Suppressor macrophage (primary cell): ENCODE measurements at regions not wholly inside any gene's neighbourhood (a gene's known extent, or its start where the extent isn't known, plus 50 kb on each side); places are given as distances from the start of the nearest gene placed in this dataset.

Experiments
- DNase-seq, 4 experiments: peaks; one replicate each; pipeline ENCODE4 v3.0.0-alpha.2; 2020 to 2022

GRCh38 chr1:195806060-195806459, 802.2 kb downstream of the KCNT2 start:
- no peak for DNase-seq

DNA sequence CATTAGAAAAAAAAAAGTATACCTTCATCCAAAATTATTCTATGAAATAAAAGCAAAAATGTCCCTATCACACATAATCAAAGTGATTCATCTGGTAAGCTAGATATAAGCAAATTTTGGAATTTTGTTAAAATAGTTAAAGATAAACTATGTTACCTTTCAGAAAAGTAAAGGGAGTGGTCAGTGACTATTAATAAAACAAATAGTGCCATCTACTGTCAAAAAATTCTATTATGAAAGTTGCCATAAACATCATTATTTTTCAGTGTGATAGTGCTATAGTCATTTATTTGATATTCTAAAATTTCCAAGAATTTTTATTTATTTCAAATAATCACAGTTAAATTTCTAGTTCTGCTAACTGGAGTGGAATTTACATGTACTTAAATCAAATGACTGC, 803.7 kb downstream of the KCNT2 start:
- DNase-seq: no peak

DNA sequence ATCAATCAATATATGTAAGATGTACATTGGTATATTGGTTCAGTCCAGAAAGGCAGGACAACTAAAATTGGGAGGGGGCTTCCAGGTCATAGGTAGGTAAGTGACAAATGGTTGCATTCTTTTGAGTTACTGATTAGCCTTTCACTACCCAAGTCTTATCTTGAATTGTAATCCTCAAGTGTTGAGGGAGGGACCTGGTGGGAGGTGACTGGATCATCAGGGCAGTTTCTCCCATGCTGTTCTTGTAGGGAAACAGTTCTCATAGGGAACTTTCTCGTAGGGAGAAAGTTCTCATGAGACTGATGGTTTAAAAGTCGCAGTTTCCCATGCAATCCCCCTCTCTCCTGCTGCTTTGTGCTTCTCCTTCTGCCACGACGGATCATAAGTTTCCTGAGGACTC, 809.2 kb downstream of the KCNT2 start:
- DNase-seq: no peak

DNA sequence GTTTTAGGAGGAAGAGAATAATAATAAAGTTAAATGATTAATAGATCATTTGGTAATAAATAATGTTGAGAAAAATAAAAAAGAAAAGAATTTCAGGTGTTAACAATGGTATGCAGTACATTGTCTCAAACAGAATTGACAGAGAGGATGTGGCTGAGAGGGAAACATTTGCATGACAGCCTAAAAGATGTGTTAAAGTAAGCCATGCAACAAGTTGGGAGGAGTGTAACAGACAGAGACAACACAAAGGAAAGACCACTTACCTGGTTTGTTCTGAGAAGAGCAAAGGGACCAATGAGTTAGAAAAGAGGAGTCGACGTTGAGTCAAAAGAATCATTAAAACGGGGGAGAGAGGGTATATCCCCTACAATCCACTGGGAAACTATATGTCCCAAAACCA, 814.0 kb downstream of the KCNT2 start:
- no peak for DNase-seq

DNA sequence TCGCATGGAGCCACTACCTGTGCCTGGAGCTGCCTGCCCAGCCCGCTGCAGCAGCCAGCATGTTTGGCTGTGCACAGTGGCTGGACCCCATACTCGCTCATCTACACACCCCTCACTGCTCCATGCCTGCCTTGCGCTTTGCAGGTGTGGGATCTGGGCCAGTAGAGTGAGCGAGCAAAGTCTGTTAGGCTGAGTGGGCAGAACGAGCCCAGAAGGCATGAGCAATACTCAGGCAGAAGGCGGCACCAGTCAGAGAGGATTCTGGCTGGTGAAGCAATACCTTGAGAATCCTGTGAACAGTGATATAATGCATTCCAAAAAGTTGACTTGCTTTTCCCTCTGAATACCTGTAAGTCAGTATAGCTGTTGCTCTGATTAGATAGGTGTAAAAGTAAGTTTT, 816.4 kb downstream of the KCNT2 start:
- no peak for DNase-seq

GRCh38 chr1:195790514-195791168, 817.6 kb downstream of the KCNT2 start:
- no peak for DNase-seq

DNA sequence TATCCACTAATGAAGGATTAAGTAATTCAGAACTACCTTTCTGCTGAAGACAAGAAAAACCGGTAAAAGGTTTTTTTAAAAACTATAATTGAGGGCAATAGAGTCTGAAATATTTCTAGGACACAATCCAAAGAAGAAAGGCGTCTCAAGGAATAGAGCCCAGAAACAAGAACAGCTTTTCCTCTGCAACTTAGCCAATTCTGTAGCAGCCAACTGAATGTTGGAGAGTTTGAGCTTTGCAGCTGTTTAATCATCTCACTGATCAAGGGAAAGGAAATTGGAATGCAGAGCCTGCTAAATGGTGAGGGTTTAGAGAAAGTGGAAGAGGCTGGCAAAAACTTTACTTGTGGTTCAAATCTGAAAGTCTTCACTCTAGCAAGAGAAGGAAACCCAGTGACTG, 818.9 kb downstream of the KCNT2 start:
- no peak for DNase-seq

DNA sequence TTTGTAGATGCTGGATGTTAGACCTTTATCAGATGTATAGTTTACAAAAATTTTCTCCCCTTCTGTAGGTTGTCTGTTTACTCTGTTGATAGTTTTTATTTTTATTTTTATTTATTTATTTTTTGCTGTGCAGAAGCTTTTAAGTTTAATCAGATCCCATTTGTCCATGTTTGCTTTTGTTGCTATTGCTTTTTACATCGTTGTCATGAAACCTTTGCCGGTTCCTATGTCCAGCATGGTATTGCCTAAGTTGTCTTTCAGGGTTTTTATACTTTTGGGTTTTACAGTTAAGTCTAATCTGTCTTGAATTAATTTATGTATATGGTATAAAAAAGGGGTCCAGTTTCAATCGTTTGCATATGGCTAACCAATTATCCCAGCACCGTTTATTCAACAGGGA, 819.5 kb downstream of the KCNT2 start:
- DNase-seq: no peak

GRCh38 chr1:195785830-195786229, 822.4 kb downstream of the KCNT2 start:
- no peak for DNase-seq

GRCh38 chr1:195773931-195774330, 834.3 kb downstream of the KCNT2 start:
- DNase-seq: peak; percentile 31 to 65 (median 52)

GRCh38 chr1:195769461-195769860, 838.8 kb downstream of the KCNT2 start:
- DNase-seq: no peak

GRCh38 chr1:195768936-195769335, 839.3 kb downstream of the KCNT2 start:
- DNase-seq: no peak

- no peak for DNase-seq
Observed at GRCh38 chr1:195768377-195768776, 839.9 kb downstream of the KCNT2 start.

- no peak for DNase-seq
Observed at GRCh38 chr1:195766709-195767108, 841.5 kb downstream of the KCNT2 start.

DNA sequence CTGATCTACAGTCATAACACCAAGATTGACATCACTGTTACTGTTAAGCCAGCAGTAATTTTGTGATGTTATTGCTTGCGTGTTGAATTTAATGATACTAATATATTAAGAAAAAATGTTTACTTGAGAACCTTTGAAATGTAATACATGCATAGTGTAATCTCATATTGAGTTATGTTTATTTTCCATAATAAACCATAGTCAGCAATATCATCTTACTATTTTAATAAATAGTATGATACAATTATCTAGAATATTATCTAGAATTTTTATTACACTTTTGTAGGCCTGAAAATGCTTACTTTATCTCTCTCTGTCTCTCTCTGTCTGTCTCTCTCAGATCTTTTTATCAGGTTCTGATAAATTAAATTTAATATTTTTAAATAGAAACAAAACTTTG, 843.1 kb downstream of the KCNT2 start:
- DNase-seq: no peak

DNA sequence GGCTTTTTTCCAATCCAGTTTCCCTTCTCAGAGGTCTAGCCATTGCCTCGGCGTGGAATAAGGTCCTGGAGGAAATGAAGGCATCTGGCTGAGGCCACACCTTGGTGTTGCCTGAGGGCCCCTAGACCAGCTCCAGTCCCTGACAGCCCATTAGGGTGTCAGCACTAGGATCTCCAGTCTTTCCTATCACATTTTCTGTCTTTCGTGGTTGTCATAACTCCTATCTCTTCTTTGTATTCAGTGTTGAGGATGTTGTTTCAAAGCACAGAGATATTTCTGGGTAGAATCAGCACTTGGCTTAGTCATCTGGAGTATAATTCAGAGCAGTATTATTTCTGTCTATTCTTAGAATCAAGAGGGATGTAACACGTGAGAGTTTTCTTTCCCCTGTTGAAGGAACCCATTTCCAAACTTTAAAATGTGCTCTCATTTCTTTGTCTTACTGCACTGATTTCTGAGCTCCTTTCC, 844.3 kb downstream of the KCNT2 start:
- no peak for DNase-seq

- DNase-seq: no peak
Observed at GRCh38 chr1:195763146-195763906, 844.9 kb downstream of the KCNT2 start.

DNA sequence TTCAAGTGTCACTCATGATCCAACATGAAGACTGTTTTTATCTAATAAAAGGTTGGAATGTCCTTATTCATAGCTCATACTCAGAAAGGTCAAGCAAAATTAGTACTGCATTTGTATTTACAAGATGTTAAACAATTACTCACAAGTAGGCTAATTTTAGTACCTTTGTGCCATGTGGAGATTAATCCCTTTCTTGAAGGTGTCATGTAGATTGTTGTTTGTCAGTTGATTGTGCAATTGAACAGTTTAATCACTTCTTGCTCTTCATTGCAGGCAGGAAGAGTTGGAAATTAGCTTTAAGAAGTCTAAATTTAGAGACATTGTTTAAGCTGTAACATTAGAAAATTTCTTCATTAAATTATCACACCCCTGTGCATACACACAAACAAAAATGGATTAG, 847.1 kb downstream of the KCNT2 start:
- no peak for DNase-seq

GRCh38 chr1:195756109-195756508, 852.1 kb downstream of the KCNT2 start:
- no peak for DNase-seq

DNA sequence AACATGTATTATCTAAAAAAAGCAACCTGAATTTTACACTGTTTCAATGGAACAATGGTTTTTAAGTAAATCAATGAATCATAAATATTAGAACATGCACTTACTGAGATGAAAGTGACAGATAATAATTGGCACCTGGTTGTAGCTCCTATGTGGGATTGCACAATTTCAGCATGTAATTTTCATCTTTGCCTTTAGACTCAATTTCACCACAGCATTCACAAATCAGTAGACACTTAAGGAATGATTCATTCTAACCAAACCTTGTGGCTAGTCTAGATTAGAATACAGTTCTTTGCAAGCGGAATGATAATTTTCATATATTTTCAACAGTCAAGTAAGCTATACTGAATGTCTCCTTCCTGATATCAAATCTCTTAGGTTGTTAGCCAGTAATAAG, 853.4 kb downstream of the KCNT2 start:
- no peak for DNase-seq

DNA sequence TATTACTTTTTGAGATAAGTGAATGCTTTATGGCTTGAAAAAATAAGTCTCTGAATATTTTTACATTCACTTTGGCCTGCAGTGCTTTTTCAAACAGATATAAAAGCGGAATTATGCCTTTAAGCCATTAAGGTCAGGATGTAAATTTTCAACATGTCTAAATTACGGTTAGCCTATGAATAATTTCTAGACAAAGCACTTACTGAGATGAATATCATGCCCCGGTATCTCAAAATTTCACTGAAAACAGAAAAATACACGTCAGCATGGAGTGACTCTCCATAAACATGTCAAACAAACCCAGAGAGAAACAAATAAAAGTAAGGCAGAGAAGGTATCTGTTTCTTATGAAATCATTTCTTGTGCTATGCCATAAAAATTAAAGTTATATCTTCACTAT, 853.9 kb downstream of the KCNT2 start:
- no peak for DNase-seq

DNA sequence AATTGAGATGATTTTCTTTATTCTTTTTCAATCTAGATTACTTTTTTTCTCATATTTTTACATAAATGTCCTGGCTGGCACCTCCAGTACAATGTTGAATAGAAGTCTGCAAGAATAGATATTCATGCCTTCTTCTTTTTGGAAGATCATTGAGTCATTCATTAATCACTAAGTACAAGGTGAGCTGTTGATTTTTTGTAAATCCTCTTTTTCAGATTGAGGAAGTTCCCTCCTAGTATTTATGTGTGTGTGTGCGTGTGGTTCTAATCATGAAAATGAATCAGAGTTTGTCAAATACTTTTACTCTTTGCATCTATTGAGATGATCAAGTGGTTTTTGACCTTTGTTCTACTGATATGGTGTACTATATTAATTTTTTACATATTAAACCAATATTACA, 859.3 kb downstream of the KCNT2 start:
- DNase-seq: no peak

DNA sequence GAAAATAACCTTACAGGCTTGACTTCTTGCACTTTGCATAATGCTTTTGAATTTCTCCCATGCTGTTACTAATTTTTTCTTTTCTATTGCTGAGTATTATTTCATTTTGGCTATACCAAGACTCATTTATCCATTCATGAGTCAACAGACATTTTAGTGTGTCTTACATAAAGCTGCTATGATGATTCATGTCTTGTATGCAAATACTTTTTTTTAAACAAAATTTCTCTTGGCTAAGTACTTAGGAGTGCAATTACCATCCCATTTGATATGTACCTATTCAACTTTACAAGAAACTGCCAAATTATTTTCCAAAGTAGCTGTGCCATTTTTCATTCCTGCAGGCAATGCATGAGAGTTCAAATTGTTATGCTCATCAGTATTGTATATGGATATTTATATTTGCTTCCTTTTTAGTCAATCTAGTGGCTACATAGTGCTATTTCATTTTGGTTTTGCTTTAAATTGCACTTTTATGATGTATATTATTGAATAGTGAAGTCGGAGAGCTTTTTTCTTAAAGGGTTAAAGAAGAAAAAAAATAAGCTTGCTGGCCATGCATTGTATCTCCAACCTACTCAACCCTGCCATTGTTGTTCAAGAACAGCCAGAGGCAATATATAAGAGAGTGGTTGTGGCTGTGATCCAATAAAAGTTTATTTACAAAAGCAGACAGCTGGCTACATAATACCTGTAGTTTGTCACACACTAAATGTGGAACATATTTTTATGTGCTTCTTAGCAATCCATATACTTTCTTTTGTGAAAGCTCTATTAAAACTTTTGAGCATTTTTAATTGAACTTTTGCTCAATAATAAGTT, 862.8 kb downstream of the KCNT2 start:
- no peak for DNase-seq

- DNase-seq: no peak
Observed at GRCh38 chr1:195744256-195744655, 864.0 kb downstream of the KCNT2 start.
